Endothelial cell of umbilical vein (primary cell): ENCODE measurements at regions not wholly inside any gene's neighbourhood (a gene's known extent, or its start where the extent isn't known, plus 50 kb on each side); places are given as distances from the start of the nearest gene placed in this dataset.

Experiments
- BruUV-seq: library from RNA; stranded (reverse); fragments of 400-500 nt; replicated peaks from 2 replicates; lab custom pipeline; 2021; lab: Mats Ljungman, UMichigan
- CTCF ChIA-PET: fragments of 300-600, 350-600 bp; sonication (Branson Sonifier 250); formaldehyde crosslinking; loops from one replicate; lab custom pipeline; 2021; ENCODE audit warnings: antibody characterized with exemption, inconsistent platforms; lab: Charles Lee
- POLR2A ChIA-PET: fragments of 300-600, 350-600 bp; sonication (Branson Sonifier 250); formaldehyde crosslinking; loops from one replicate; lab custom pipeline; 2021; ENCODE audit warnings: antibody characterized with exemption, inconsistent platforms; lab: Charles Lee
- DNase-seq: peaks from one replicate; pipeline ENCODE4 v3.0.0-alpha.2; 2011; ENCODE audit warnings: low read depth, low spot score
- FAIRE-seq: peaks from 2 replicates; lab custom pipeline; 2011; peaks lifted over from hg19 to GRCh38; lab: Jason Lieb, UNC
- H2AFZ ChIP-seq: 2 replicates; pipeline ENCODE4 v1.6.0; 2012; ENCODE audit warnings: low read depth, low read length, control low read depth, inconsistent platforms
- H3K27ac ChIP-seq: 2 replicates; pipeline ENCODE4 v1.5.1; 2011; ENCODE audit warnings: low read depth, mild to moderate bottlenecking, control low read depth, low read length, moderate library complexity; ENCODE audit not compliant: insufficient read depth
- H3K27me3 ChIP-seq, 2 experiments: 2 replicates each; pipeline versions ENCODE4 v1.6.0 to v1.6.1; 2011; ENCODE audit warnings: low read length in 2 of 2, mixed read lengths in 1 of 2; ENCODE audit not compliant: control insufficient read depth in 2 of 2, insufficient read depth in 2 of 2
- H3K36me3 ChIP-seq, 2 experiments: 2 replicates in 1 of 2; 3 replicates in 1 of 2; pipeline ENCODE4 v1.5.1; 2011; ENCODE audit warnings: low read length in 2 of 2, mild to moderate bottlenecking in 1 of 2, moderate library complexity in 1 of 2; ENCODE audit not compliant: control insufficient read depth in 2 of 2, insufficient read depth in 2 of 2; ENCODE audit errors: extremely low read depth in 1 of 2
- H3K4me1 ChIP-seq: 3 replicates; pipeline ENCODE4 v1.5.1; 2011; ENCODE audit warnings: mild to moderate bottlenecking, low read length; ENCODE audit not compliant: control insufficient read depth, insufficient read depth; ENCODE audit errors: extremely low read depth
- H3K4me2 ChIP-seq: 2 replicates; pipeline ENCODE4 v1.6.1; 2011; ENCODE audit warnings: low read length, control low read depth, mixed read lengths; ENCODE audit not compliant: insufficient read depth
- H3K4me3 ChIP-seq, 3 experiments: fragments of 200-600 bp in 1 of 3; sonication (generic), shearing (Covaris generic) in 1 of 3; replicated peaks in 1 of 3; 2 replicates each; pipeline ENCODE4 v1.5.1; 2011 to 2016; ENCODE audit warnings: control low read depth in 3 of 3, low read length in 3 of 3, mild to moderate bottlenecking in 2 of 3, inconsistent platforms in 1 of 3, low read depth in 1 of 3, moderate library complexity in 1 of 3; ENCODE audit not compliant: insufficient read depth in 1 of 3
- H3K79me2 ChIP-seq: 2 replicates; pipeline ENCODE4 v1.6.0; 2012; ENCODE audit warnings: low read length, inconsistent platforms; ENCODE audit not compliant: control insufficient read depth, insufficient read depth
- H3K9ac ChIP-seq: replicated peaks from 2 replicates; pipeline ENCODE3; 2011; ENCODE audit warnings: low read length, control low read depth; ENCODE audit not compliant: insufficient read depth; ENCODE audit errors: extremely low read depth
- H3K9me1 ChIP-seq: replicated peaks from 3 replicates; pipeline ENCODE4 v1.6.0; 2011; ENCODE audit warnings: mild to moderate bottlenecking, low read length; ENCODE audit not compliant: control insufficient read depth, insufficient read depth; ENCODE audit errors: extremely low read depth
- H3K9me3 ChIP-seq: replicated peaks from 2 replicates; pipeline ENCODE4 v1.5.1; 2012; ENCODE audit warnings: low read length, inconsistent platforms; ENCODE audit not compliant: control insufficient read depth, insufficient read depth
- H4K20me1 ChIP-seq: replicated peaks from 2 replicates; pipeline ENCODE3; 2011; ENCODE audit warnings: mild to moderate bottlenecking, low read length; ENCODE audit not compliant: control insufficient read depth, insufficient read depth; ENCODE audit errors: extremely low read depth
- EZH2 ChIP-seq: IDR thresholded peaks from 2 replicates; pipeline ENCODE4 v1.6.1; 2012; ENCODE audit warnings: borderline replicate concordance, low read depth, mild to moderate bottlenecking, moderate library complexity, low read length, inconsistent platforms; ENCODE audit not compliant: severe bottlenecking
- GATA2 ChIP-seq: IDR thresholded peaks from 2 replicates; pipeline ENCODE4 v1.7.0; 2011; ENCODE audit warnings: low read depth, mild to moderate bottlenecking, moderate library complexity, mixed read lengths, low read length; ENCODE audit not compliant: insufficient read length, insufficient read depth
- JUN ChIP-seq: IDR thresholded peaks from 2 replicates; pipeline ENCODE4 v1.6.1; 2011; ENCODE audit warnings: borderline replicate concordance, low read depth; ENCODE audit not compliant: insufficient read length, insufficient read depth
- POLR2A ChIP-seq: IDR thresholded peaks from 2 replicates; pipeline ENCODE4 v1.6.1; 2012; ENCODE audit warnings: low read depth, mild to moderate bottlenecking, control low read depth, low read length
- dilution Hi-C: fragments of 300-500 bp; cut with MboI; formaldehyde crosslinking; loops from one replicate; pipeline ENCODE4 v1.15.0; 2019; ENCODE audit warnings: low sequenced_read_pairs; ENCODE audit not compliant: extremely low pct_ligation_motif_present
- intact Hi-C: fragments of 100-400 bp; cut with micrococcal nuclease; formaldehyde crosslinking; loops from one replicate; pipeline ENCODE4 v1.10.0; 2022
- TF ChIP-seq, protein P1 (sequence below), 2 donors: IDR thresholded peaks; 1 replicate in 1 of 2; 2 replicates in 1 of 2; pipeline ENCODE4 v1.5.1; 2011; ENCODE audit warnings: low read length in 2 of 2, mild to moderate bottlenecking in 2 of 2, moderate library complexity in 2 of 2, control low read depth in 1 of 2, inconsistent platforms in 1 of 2, low read depth in 1 of 2; ENCODE audit not compliant: insufficient read depth in 1 of 2; ENCODE audit errors: extremely low read depth in 1 of 2
- TF ChIP-seq, protein P2 (sequence below): IDR thresholded peaks from 2 replicates; pipeline ENCODE4 v1.6.1; 2011; ENCODE audit not compliant: insufficient read depth, insufficient read length

- Histone ChIP-seq H3K9ac (no peak overlapping the region), H3K4me1 (no peaks in the 10 kb centered on the region), H4K20me1 (no peaks in the 10 kb centered on the region), H3K9me3 (no peaks in the 10 kb centered on the region), H3K9me1 (no peaks in the 10 kb centered on the region), H3K27me3 (no peaks in the 10 kb centered on the region), H3K27ac (no peak overlapping the region), H3K4me3 (no peak overlapping the region), H3K36me3 (no peaks in the 10 kb centered on the region), H3K4me2 (no peak overlapping the region), H3K79me2 (no peaks in the 10 kb centered on the region), H2AFZ (no peak overlapping the region)
- intact Hi-C loops: no loop called here
- TF ChIP-seq POLR2A: no peak
- TF ChIP-seq, protein P1, sequence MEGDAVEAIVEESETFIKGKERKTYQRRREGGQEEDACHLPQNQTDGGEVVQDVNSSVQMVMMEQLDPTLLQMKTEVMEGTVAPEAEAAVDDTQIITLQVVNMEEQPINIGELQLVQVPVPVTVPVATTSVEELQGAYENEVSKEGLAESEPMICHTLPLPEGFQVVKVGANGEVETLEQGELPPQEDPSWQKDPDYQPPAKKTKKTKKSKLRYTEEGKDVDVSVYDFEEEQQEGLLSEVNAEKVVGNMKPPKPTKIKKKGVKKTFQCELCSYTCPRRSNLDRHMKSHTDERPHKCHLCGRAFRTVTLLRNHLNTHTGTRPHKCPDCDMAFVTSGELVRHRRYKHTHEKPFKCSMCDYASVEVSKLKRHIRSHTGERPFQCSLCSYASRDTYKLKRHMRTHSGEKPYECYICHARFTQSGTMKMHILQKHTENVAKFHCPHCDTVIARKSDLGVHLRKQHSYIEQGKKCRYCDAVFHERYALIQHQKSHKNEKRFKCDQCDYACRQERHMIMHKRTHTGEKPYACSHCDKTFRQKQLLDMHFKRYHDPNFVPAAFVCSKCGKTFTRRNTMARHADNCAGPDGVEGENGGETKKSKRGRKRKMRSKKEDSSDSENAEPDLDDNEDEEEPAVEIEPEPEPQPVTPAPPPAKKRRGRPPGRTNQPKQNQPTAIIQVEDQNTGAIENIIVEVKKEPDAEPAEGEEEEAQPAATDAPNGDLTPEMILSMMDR (IDR thresholded peaks at IDR 0.05; ENCODE audit: extremely low read depth in 1 of 2, insufficient read depth in 1 of 2, low read depth in 1 of 2, low read length in 2 of 2): no peak
- no peak for TF ChIP-seq GATA2
- TF ChIP-seq, protein P2, sequence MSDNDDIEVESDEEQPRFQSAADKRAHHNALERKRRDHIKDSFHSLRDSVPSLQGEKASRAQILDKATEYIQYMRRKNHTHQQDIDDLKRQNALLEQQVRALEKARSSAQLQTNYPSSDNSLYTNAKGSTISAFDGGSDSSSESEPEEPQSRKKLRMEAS: no peak
- TF ChIP-seq JUN: no peak
- no peak for TF ChIP-seq EZH2
- DNase-seq (no peak), FAIRE-seq (no peak)
- ChIA-PET POLR2A (no interaction called here), CTCF (no interaction called here)
- dilution Hi-C loops: no loop called here
- BruUV-seq: no TSS peak
These were observed 137.0 kb upstream of the RET start for GRCh38 chr10:42939685-42940366.
